ENCODE measurements at regions not wholly inside any gene's neighbourhood (a gene's known extent, or its start where the extent isn't known, plus 50 kb on each side); places are given as distances from the start of the nearest gene placed in this dataset.
A peak's percentile ranks its signal among the peaks of the same experiment; 100 is the strongest.
"Not testable (repeated sequence)": the region's sequence is repeated elsewhere in the genome, so short reads cannot be mapped to it uniquely, and the experiment has no call there.

DNA sequence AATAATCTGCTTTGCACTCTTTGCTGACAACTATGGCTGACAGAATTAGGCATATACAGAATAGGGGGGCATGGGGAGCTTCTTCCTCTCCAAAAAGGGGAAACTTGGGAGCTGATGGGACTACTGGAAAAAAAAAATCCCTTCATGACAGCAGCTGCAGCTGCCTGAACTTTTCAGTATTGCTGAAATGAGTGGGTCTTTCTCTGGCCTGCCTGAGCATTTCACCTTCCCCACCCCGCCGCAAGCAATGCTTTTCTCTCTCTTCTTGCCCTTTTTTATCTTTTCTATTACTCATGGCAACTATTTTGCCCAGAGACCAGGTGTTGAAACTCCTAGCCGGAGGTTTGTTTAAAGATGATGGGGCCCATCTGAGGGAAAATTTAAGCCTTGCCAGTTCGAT is 244.9 kb downstream of the SEMA3D start:
- no peak for DNase-seq (ENCODE audit: low read depth)

DNA sequence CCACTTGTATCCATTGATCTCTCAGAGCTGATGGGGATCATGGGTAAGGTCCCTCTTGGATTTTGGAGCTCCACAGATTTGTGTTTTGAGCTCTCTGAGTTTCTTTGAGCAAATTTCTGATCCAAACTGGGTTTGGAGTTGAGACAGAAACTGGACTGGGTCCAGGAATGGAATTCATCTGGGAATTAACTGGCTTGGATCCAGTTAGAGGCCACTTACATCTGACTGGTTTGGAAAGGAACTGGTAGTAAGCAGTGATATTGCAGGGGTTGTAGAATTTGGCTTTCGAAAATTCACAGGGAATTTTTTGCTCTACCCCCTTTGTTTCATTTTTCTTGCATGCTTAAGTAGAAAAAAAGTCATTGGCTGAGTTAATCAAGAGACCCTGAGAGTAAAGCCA is 245.6 kb downstream of the SEMA3D start:
- no peak for DNase-seq (ENCODE audit: low read depth)

DNA sequence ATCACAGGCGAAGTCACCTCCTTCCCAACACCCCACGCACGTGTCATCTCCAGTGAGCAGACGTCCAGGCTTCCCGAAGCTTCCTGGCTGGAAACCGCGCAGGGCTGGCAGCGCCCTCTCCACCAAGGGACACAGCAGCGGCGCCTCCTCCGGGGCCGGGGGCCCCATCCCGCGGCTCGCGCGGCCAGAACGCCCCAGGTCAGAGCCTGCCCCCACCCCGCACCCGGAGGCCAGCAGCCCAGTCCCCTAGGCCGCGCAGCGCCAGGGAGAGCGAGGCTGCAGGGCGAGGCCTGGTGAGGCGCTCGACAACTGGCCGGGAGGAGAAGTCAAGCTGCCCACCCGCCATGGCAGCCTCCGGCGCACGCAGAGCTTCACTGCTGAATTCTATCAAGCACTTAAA is 247.0 kb downstream of the SEMA3D start:
- no peak for DNase-seq (ENCODE audit: low read depth)

DNA sequence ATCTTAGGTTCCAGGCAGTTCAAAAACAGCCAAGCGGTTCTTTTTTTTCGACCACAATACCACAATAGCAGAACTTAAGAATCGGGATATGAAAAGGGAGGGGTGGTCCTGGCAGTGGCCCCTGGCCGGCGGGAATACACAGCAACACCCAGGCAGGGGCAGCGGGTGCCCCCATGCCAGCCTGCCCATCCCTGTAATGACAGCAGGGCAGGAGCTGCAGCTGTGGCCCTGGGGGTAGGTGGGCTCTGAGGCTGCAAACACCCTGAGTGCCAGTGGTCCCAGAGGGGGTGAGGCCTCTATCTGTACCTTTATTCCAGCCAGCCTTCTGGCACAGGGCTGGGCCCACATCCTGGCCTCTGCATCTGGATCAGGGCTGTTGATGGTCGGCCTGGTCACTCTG is 247.4 kb downstream of the SEMA3D start:
- DNase-seq (ENCODE audit: low read depth), result no peak

DNA sequence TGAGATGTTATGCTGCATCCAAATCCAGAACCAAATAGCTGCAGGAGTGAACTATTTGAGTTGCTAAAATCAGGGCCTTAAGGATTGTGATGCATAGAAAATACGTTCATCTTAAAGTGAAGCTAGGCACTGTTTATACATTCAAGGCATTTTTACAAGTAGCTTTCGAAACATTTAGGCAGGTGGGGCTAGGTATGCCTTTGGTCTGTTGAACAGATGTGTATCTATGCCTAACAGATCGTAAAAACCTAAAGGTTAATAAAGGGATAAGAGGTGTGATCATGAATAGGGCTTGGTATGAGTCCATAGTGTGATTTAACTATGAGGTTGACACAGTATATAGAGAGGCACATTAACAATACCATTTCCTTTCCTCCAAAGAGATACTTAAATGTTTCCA is 262.5 kb downstream of the SEMA3D start:
- no peak for DNase-seq (ENCODE audit: low read depth)

DNA sequence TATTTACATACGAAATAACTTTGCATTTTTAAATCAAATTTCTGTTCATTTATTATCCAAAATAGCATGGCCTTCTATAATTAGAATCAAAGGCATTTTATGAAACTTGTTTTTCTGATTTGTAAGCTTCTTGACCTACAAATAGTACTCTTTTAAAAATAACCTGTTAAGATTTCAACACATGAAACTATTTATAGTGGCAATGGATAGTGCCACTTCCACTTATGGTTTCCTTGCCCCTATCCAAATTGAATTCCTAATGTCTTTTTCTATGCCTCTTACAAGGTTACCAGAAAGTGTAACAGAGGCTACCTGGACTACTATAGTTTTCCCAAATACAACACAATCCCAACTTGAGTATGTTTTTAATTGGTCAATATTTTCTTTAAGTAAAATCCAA is 263.5 kb downstream of the SEMA3D start:
- no peak for DNase-seq (ENCODE audit: low read depth)

DNA sequence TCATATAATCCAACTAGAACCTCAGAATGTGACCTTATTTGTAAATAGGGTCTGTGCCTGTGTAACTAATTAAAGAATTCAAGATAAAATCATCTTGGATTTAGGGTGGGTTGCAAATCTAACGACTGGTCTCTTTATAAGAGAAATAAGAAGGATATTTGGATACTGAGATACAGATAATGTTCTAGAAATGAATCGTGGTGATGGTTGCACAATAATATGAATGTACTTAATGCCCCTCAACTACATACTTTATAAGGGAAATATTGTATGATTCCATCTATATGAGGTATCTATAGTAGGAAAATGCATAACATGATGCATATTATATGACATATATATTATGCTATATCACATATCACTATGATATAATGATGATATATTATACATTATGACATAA is 265.7 kb downstream of the SEMA3D start:
- DNase-seq (ENCODE audit: low read depth), result no peak

DNA sequence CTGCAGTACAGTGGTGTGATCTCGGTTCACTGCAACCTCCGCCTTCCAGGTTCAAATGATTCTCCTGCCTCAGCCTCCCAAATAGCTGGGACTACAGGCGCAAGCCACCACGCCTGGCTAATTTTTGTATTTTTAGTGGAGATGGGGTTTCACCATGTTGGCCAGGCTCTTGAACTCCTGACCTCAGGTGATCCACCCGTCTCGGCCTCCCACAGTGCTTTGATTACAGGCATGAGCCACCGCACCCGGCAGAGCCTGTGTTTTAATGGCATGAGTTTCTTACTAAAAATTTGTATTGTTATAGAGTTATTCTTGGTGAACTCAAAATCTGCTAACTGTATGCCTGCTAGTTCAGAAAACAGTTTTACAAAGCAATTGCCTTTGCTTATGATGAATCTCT is 269.9 kb downstream of the SEMA3D start:
- DNase-seq (ENCODE audit: low read depth), result not testable (repeated sequence)

DNA sequence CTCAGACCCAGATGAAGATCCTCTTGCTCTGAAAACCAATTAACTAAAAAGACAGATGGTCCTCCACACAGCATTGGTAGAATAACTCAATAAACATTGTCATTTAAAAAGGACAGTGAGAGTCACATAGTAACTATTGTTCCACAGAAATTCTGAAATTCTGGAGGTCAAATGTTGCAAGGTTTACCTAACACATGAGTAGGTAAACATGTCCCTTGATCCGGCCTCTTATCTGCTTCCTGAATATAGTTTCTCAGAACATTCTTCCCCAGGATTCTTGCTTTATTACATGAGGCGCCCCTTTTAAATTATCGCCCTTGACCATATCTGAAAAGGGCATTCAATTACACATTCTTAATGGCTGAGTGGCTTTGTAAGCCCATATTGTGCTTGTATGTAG is 270.7 kb downstream of the SEMA3D start:
- no peak for DNase-seq (ENCODE audit: low read depth)

DNA sequence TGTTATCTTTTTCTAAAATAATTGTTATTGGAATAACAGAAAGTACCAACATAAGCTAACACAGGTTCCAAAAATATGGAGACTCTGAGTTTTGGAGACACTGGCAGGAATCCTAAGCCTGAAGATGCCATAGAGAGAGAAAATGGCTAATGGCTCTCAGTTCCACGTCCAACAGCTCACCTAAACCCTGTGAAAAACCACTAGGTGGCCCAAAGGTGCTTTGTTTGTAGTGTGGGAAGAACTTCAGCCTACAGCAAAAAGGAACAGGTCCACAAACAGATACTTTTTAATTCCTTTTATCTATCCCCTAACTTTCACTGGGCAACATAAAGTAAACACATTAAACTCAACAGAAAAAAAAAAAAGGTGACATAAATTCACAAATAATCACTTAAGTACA is 272.3 kb downstream of the SEMA3D start:
- DNase-seq (ENCODE audit: low read depth), result no peak

DNA sequence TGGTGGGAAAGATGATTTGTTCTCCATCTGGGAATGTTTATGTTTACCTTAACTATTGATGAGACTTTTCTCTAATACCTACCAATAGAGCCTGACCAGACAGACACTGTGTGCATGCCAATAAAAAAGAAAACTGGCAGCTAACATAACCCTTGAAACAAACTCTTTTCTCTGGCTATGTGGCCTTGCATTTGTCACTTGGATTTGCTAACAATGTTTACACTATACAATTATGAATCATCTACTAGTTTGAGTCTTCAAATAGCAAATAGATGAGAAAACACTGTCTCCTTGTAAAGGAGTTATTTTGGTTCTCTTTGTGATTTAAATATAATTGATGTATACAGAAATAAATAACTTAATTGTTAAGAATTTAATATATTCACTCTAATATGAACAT is 273.1 kb downstream of the SEMA3D start:
- peak; percentile 18 for DNase-seq (ENCODE audit: low read depth)

DNA sequence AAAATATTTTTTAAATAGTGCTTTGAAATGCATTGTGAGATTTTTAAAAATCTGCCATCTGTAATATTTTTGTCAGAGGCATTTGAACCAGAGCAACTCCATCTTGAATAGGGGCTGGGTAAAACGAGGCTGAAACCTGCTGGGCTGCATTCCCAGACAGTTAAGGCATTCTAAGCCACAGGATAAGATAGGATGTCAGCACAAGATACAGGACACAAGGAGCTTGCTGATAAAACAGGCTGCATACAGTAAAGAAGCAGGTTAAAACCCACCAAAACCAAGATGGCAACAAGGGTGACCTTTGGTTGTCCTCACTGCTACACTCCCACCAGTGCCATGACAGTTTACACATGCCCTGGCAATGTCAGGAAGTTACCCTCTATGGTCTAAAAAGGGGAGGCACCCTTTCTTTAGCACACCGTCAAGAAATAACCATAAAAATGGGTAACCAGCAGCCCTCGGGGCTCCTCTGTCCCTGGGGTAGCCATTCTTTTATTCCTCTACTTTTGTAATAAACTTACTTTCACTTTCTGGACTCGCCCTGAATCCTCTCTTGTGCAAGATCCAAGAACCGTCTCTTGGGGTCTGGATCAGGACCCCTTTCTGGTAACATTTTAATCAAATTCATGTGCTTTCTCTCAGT is 273.7 kb downstream of the SEMA3D start:
- DNase-seq (ENCODE audit: low read depth), result peak; percentile 9

DNA sequence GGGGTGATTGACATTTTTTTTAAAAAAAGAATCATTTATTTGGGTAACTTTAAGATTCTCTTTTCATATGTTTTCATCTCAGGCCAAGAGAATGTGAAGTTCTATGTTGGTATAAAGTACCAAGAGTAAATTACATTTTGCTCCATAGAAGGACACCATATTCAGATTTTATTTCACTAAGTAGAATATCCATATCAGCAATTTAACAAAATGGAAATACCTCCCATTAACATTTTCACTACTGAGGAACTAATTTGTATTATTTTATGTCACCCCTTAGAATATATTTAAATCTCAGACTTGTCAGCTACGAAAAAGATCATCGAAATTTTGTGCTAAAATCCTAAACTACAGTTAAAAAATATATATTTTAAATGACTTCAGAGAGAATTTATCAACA is 274.3 kb downstream of the SEMA3D start:
- DNase-seq (ENCODE audit: low read depth), result no peak

DNA sequence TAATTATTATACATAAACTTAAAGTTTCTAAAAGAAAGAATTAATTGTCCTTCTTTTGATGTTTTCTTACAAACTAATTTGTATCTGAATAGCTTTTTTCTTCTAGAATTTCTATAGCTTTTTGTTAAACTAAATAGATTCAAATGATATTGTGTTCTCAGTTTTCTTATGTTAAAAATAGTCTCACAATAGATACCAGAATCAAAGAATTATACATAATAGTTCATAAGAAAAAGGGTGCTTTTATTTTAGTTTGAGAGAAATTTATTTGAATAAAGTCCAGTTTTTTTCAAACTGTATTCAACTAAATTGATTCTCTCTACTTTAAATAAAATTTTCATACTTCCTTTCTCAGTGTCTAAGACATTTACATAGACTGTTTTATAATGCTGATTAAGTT is 274.8 kb downstream of the SEMA3D start:
- no peak for DNase-seq (ENCODE audit: low read depth)

DNA sequence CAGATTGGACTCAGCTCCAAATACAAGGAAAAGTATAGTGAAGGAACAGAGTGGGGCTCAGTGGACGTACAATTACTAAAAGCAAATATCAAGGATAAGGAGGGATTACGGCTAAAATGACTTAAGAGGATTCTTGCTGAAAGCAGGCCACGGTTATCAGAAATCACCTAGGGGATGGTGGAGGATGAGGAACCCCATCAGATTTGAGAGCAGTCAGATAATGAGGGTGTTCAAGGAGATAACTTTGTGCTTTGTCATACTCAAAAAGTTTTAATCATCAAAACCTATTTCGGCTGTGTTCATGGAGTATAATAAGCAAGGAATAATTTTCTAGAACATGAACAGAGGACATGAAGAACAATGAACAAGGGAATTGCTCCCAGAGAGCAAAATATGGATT is 275.8 kb downstream of the SEMA3D start:
- DNase-seq (ENCODE audit: low read depth), result no peak

DNA sequence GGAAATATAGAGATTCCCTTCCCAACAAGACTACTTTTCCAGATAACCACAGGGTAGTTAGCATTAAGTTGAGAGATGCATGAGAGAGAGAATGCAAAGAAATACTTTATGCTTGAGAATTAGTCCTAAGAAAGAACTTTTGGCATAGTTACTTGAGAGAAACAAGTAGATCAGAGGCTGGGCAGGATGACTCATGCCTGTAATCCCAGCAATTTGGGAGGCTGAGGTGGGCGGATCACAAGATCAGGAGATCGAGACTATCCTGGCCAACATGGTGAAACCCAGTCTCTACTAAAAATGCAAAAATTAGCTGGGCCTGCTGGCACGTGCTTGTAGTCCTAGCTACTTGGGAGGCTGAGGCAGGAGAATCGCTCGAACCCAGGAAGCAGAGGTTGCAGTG is 276.5 kb downstream of the SEMA3D start:
- not testable (repeated sequence) for DNase-seq (ENCODE audit: low read depth)

DNA sequence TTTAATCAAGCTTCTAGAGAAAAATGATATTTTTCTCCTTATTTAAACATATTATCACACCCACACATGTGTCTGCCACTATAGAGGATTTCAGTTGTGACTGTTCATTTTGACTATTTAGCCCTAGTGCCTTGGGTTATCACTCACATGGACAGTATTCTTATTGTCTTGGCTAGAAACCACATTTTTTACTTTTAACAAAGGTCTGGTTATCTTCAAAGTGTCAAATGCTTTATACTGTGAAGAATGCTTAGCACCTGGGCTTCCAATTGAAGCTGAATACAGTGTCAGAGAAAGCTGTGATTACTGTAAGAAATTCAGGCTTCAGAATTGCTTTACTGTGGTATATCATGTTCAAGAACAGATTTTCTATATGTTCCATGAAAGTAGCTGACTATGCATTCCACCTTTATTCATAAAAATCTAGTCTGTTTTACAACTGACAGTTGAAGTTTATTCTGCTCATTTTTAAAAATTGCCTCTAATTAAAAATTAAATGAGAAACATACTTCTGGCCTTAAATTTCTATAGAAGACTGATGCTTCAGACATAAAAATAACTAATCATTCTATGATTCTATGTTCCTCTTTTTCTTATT is 278.6 kb downstream of the SEMA3D start:
- DNase-seq (ENCODE audit: low read depth), result no peak

DNA sequence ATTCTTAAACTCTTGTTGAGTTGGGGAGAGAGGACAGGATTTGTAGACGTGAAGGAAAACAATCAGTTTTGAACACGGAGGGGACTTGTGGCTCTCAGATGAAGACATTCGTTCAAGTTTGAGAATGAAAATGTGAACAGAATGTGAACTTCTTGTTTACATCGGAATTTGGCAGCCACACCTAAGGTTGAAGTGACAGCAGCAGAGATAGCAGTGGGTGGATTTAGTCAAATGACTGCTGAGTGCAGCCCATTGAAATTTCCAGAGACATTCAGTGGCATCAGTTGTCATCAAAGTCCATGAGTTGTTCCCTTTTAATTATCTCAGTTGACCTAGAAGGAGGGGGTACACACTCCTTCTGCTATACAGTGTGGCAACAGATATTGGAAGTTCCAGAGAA is 280.0 kb downstream of the SEMA3D start:
- no peak for DNase-seq (ENCODE audit: low read depth)

DNA sequence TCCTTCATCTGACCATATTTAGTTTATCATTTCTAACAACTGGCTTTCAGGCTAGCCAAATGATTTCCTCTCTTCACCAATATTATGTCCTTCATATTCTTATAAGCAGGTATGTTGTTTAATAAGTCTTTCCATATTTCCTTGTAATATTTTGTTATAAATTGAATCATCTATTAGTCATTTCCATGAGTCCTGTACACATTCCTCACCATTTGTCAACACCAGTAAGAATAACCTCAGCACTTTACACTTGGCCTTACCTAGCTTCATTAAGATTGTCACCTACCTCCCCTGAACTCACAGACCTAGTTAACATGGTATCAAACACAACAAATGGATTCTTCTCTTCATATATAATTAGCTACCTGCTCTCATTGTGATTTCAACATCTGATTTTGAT is 282.3 kb downstream of the SEMA3D start:
- DNase-seq (ENCODE audit: low read depth), result no peak

DNA sequence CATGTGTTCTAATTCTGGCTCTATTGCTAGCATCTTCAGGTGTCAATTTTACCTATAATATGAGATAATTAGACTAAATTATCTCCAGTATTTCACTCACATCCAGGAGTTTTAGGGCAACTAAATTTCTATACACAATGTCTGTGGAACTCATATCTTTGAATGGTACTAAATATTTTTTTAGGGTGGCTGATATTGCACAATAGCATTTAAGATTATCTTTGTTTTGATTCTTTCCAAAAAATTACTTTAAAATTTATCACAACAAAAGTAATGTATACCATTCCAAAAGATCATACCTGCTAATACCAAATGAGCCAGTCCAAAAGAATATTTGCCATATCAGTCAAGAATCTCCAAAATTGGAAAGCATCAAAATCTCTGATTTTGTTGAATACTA is 285.5 kb downstream of the SEMA3D start:
- no peak for DNase-seq (ENCODE audit: low read depth)

DNA sequence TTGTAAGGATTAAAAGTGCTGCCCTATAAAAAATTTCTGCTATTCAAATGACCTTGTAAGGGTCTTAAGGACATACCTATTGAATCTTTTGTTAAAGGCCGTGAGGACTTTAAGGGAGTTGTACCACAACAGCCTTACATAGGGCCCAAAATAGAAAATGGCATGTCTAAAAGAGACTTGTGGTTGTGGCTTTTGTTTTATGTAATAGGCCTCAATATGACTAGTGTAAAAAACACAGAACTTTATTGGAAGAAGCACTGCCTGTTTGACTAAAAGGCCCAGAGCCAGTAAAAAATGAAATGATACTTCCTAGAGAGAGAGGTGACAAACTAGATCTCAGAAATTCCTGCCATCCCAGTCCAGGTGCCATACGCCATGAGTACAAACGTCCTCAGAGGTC is 286.6 kb downstream of the SEMA3D start:
- peak; percentile 60 for DNase-seq (ENCODE audit: low read depth)

DNA sequence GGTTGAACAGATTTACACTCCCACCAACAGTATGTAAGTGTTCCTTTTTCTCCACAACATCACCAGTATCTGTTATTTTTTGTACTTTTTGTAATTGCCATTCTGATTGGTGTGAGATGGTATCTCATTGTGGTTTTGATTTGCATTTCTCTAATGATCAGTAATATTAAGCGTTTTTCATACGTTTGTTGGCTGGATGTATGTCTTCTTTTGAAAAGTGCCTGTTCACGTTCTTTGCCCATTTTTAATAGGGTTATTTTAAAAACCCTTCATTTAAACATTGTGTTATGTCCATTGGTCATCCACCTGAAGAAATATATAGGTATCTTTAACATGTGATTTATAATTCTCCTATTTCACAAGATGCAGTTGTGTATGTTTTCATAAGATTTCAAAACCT is 291.3 kb downstream of the SEMA3D start:
- DNase-seq (ENCODE audit: low read depth), result no peak

DNA sequence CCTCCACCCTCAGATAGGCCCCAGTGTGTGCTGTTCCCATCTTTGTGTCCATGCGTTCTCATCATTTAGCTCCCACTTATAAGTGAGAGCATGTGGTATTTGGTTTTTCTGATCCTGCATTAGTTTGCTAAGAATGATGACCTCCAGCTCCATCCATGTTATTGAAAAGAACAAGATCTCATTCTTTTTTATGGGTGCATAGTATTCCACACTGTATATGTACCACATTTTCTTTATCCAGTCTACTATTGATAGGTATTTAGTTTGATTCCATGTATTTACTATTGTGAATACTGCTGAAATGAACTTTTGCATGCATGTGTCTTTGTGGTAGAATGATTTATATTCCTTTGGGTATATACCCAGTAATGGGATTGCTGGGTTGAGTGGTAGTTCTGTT is 303.3 kb downstream of the SEMA3D start:
- not testable (repeated sequence) for DNase-seq (ENCODE audit: low read depth)
